ENCODE measurements at regions not wholly inside any gene's neighbourhood (a gene's known extent, or its start where the extent isn't known, plus 50 kb on each side); places are given as distances from the start of the nearest gene placed in this dataset.

DNA sequence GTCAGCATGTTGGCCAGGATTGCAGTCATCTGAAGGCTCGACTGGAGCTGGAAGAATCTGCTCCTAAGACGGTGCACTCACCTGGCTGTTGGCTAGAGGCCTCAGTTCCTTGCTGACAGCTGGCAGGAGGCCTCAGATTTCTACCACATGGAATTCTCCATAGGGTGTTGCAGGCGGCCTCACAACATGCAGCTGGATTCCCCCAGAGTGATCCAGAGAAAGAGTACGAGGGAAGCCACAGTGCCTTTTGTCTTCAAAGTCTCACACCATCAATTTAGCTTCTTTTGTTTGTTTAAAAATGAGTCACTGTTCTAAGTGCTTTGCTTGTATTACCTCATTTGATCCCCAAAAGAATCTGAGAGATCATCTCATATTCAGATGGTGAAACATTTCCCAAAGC lies 65.5 kb upstream of the FYN start:
- intact Hi-C loops (cut with DNase I) = no loop called here
- H3K4me3 ChIP-seq = no peak overlapping the region
- no peaks in the 10 kb centered on the region for H3K36me3 ChIP-seq
- no peaks in the 10 kb centered on the region for H3K4me1 ChIP-seq
- no peak overlapping the region for H3K9ac ChIP-seq (ENCODE audit: low read depth in 2 of 2, low read length in 2 of 2)
- no peaks in the 10 kb centered on the region for H3K27me3 ChIP-seq
- DNase-seq = no peak
- H3K9me3 ChIP-seq = no peaks in the 10 kb centered on the region
- TF ChIP-seq, protein P1, sequence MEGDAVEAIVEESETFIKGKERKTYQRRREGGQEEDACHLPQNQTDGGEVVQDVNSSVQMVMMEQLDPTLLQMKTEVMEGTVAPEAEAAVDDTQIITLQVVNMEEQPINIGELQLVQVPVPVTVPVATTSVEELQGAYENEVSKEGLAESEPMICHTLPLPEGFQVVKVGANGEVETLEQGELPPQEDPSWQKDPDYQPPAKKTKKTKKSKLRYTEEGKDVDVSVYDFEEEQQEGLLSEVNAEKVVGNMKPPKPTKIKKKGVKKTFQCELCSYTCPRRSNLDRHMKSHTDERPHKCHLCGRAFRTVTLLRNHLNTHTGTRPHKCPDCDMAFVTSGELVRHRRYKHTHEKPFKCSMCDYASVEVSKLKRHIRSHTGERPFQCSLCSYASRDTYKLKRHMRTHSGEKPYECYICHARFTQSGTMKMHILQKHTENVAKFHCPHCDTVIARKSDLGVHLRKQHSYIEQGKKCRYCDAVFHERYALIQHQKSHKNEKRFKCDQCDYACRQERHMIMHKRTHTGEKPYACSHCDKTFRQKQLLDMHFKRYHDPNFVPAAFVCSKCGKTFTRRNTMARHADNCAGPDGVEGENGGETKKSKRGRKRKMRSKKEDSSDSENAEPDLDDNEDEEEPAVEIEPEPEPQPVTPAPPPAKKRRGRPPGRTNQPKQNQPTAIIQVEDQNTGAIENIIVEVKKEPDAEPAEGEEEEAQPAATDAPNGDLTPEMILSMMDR (IDR thresholded peaks at IDR 0.05) = no peak
- no peak overlapping the region for H3K27ac ChIP-seq

DNA sequence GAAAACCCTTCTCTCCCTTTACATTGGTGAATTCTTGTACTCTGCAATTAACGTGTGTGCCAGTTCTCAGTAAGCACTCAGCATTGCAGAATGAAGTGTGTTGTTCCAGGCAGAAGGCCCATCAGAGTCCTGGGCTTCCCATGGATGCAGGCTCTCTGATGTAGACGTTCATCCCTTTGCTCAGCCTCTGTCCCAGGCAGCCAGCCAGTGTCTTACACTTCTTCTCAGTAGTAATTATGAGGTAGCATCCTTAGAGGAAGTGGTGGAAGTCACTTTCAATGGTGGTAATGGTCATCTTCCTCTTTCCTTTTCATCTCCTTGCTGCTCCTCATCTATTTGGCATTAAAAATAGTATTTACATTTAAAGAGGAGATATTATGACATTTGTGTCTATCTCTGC lies 66.7 kb upstream of the FYN start:
- Histone ChIP-seq H3K27me3 (no peaks in the 10 kb centered on the region), H3K4me3 (no peak overlapping the region), H3K9me3 (no peaks in the 10 kb centered on the region), H3K36me3 (no peaks in the 10 kb centered on the region), H3K27ac (no peak overlapping the region), H3K4me1 (no peaks in the 10 kb centered on the region), H3K9ac (ENCODE audit: low read depth in 2 of 2, low read length in 2 of 2) (no peak overlapping the region)
- intact Hi-C loops (cut with DNase I) = no loop called here
- no peak for DNase-seq
- TF ChIP-seq, protein P1 (IDR thresholded peaks at IDR 0.05) = no peak

DNA sequence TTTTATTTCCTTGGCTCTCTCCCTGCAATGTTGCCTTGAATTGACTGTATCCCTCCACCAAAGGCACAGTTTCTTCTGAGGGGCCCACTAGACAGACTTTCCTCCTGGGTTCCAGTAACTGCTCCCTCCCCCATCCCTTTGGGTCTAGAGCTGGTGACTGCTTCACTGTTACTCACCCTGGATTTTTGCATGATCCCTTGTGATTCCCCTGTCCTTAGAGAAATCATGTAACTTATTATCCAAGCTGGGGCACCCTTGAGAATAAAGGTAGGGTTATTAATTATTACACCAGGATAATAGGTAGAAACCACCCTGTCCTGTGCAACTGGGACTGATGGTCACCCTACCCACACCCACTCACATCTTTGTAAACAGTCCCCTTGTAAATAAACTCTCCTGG lies 67.5 kb upstream of the FYN start:
- intact Hi-C loops (cut with DNase I) = no loop called here
- H3K9ac ChIP-seq (ENCODE audit: low read depth in 2 of 2, low read length in 2 of 2) = no peak overlapping the region
- H3K4me1 ChIP-seq = no peaks in the 10 kb centered on the region
- H3K27ac ChIP-seq = no peak overlapping the region
- H3K9me3 ChIP-seq = no peaks in the 10 kb centered on the region
- H3K4me3 ChIP-seq = no peak overlapping the region
- TF ChIP-seq, protein P1 (IDR thresholded peaks at IDR 0.05) = no peak
- DNase-seq = no peak
- H3K36me3 ChIP-seq = no peaks in the 10 kb centered on the region
- no peaks in the 10 kb centered on the region for H3K27me3 ChIP-seq

DNA sequence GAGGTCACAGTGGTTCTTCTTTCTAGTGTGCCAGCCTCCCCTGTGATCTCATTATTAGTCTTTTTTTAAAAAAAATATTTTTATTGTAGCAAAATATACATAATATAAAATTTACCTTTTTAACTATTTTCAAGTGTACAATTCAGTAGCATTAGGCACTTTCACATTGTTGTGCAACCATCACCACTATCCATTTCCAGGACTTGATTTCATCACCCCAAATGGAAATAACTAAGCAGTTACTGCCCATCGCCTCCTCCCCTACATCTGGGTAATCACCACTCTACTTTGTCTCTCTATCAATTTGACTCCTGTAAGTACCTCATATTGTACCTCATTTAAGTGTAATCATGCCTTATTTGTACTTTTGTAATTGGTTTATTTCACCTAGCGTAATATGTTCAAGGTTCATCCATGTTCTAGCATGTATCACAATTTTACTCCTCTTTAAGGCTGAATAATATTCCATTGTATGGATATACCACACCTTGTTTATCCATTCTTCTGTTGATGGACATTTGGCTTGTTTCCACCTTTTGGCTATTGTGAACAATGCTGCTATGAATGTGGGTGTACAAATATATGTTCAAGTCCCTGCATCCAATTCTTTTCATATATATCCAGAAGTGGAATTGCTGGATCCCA lies 68.6 kb upstream of the FYN start:
- Histone ChIP-seq H3K9ac (ENCODE audit: low read depth in 2 of 2, low read length in 2 of 2) (no peak overlapping the region), H3K36me3 (no peaks in the 10 kb centered on the region), H3K9me3 (no peaks in the 10 kb centered on the region), H3K4me3 (no peak overlapping the region), H3K27me3 (no peaks in the 10 kb centered on the region), H3K27ac (no peak overlapping the region), H3K4me1 (no peaks in the 10 kb centered on the region)
- intact Hi-C loops (cut with DNase I) = no loop called here
- TF ChIP-seq, protein P1 (IDR thresholded peaks at IDR 0.05) = no peak
- DNase-seq = no peak

DNA sequence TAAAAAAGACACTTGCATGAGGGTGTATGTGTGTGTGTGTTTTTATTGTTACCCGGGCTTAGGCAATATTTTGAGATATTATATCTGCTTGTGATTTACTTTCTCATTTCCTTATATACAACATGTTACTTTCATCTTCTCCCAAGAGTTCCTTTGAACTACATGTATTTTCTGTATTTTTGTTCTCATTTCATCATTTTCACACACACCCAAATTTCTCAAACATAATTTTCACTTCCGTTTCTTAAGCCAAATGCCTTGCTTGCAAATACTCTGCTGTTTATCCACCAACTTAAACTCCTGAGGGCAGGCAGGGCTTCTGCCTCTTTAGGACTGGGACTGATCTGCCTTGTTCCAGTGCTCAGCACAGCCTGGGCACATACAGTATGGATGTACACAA lies 69.3 kb upstream of the FYN start:
- TF ChIP-seq, protein P1 (IDR thresholded peaks at IDR 0.05) = no peak
- no peaks in the 10 kb centered on the region for H3K4me1 ChIP-seq
- no peaks in the 10 kb centered on the region for H3K9me3 ChIP-seq
- no peaks in the 10 kb centered on the region for H3K36me3 ChIP-seq
- intact Hi-C loops (cut with DNase I) = no loop called here
- no peak for DNase-seq
- H3K4me3 ChIP-seq = no peak overlapping the region
- H3K9ac ChIP-seq (ENCODE audit: low read depth in 2 of 2, low read length in 2 of 2) = no peak overlapping the region
- no peaks in the 10 kb centered on the region for H3K27me3 ChIP-seq
- no peak overlapping the region for H3K27ac ChIP-seq

All from colonic mucosa (tissue), 4 donors.